ENCODE measurements at regions not wholly inside any gene's neighbourhood (a gene's known extent, or its start where the extent isn't known, plus 50 kb on each side); places are given as distances from the start of the nearest gene placed in this dataset.

- TF ChIP-seq CTCF (IDR thresholded peaks at IDR 0.05): no peak
- TF ChIP-seq POLR2A (IDR thresholded peaks at IDR 0.05): no peak
- no peak for TF ChIP-seq EP300 (IDR thresholded peaks at IDR 0.05)
Measured at GRCh38 chr5:67334373-67334772, 137.8 kb upstream of the CD180 start.

Data from tibial nerve (tissue), 4 donors.